HEK293T (cell line): ENCODE measurements at regions not wholly inside any gene's neighbourhood (a gene's known extent, or its start where the extent isn't known, plus 50 kb on each side); places are given as distances from the start of the nearest gene placed in this dataset.

Experiments
- LEF1 ChIP-seq: fragments of 450-650 bp; IDR thresholded peaks from 2 replicates; pipeline ENCODE4 v1.6.1; 2017; ENCODE audit warnings: mild to moderate bottlenecking, borderline replicate concordance
- SUZ12 ChIP-seq: fragments of 450-650 bp; IDR thresholded peaks from 2 replicates; pipeline ENCODE4 v1.6.1; 2016; ENCODE audit warnings: mild to moderate bottlenecking

DNA sequence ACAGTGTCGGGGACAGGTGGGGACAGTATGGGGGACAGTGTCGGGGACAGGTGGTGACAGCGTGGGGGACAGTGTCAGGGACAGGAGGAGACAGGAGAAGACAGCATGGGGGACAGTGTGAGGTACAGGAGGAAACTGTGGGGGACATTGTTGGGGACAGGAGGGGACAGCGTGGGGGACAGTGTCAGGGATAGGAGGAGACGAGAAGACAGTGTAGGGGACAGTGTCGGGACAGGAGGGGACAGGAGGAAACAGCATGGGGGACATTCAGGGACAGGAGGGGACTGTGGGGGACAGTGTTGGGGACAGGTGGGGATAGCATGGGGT, 139.5 kb downstream of the TMEM121 start:
- TF ChIP-seq SUZ12 (no peak), LEF1 (no peak)
